ENCODE measurements at regions not wholly inside any gene's neighbourhood (a gene's known extent, or its start where the extent isn't known, plus 50 kb on each side); places are given as distances from the start of the nearest gene placed in this dataset.
"Not testable (repeated sequence)": the region's sequence is repeated elsewhere in the genome, so short reads cannot be mapped to it uniquely, and the experiment has no call there.

DNA sequence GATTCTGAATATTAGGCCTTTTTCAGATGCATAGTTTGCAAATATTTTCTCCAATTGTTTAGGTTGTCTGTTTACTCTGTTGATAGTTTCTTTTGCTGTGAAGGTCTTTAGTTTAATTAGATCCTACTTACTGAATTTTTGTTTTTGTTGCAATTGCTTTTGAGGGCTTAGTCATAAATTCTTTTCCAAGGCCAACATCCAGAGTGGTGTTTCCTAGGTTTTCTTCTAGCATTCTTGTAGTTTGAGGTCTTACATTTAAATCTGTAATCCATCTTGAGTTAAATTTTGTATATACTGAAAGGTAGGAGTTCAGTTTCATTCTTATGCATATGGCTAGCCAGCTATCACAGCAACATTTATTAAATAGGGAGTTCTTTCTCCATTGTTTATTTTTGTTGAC is 404.8 kb downstream of the LNPK start:
- Histone ChIP-seq H3K9me3 (no peaks in the 10 kb centered on the region), H3K27ac (no peak overlapping the region), H3K4me1 (no peaks in the 10 kb centered on the region), H3K4me3 (no peak overlapping the region), H3K4me2 (no peak overlapping the region)
- no peak for FAIRE-seq
- DNase-seq (ENCODE audit: low read depth in 1 of 2, low spot score in 1 of 2) = no peak
- TF ChIP-seq GATA3 (IDR thresholded peaks at IDR 0.05; ENCODE audit: borderline replicate concordance) = no peak
- TF ChIP-seq MAZ (IDR thresholded peaks at IDR 0.05; ENCODE audit: borderline replicate concordance, low read depth, low read length) = no peak
- no peak for TF ChIP-seq ZC3H11A (IDR thresholded peaks at IDR 0.05)
- no peak for TF ChIP-seq KDM5A (IDR thresholded peaks at IDR 0.05)
- no peak for TF ChIP-seq POLR2A (IDR thresholded peaks at IDR 0.05; ENCODE audit: low read length)
- no peak for TF ChIP-seq BHLHE40 (IDR thresholded peaks at IDR 0.05; ENCODE audit: low read depth, low read length)
- TF ChIP-seq CHD4 (IDR thresholded peaks at IDR 0.05; ENCODE audit: borderline replicate concordance) = no peak
- TF ChIP-seq, protein P1, sequence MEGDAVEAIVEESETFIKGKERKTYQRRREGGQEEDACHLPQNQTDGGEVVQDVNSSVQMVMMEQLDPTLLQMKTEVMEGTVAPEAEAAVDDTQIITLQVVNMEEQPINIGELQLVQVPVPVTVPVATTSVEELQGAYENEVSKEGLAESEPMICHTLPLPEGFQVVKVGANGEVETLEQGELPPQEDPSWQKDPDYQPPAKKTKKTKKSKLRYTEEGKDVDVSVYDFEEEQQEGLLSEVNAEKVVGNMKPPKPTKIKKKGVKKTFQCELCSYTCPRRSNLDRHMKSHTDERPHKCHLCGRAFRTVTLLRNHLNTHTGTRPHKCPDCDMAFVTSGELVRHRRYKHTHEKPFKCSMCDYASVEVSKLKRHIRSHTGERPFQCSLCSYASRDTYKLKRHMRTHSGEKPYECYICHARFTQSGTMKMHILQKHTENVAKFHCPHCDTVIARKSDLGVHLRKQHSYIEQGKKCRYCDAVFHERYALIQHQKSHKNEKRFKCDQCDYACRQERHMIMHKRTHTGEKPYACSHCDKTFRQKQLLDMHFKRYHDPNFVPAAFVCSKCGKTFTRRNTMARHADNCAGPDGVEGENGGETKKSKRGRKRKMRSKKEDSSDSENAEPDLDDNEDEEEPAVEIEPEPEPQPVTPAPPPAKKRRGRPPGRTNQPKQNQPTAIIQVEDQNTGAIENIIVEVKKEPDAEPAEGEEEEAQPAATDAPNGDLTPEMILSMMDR (IDR thresholded peaks at IDR 0.05) = no peak
- TF ChIP-seq HOXA7 (CRISPR knock-in tag; IDR thresholded peaks at IDR 0.05) = no peak
- no peak for TF ChIP-seq ESRRA (IDR thresholded peaks at IDR 0.05; ENCODE audit: borderline replicate concordance, low read length)
- TF ChIP-seq, protein P2, sequence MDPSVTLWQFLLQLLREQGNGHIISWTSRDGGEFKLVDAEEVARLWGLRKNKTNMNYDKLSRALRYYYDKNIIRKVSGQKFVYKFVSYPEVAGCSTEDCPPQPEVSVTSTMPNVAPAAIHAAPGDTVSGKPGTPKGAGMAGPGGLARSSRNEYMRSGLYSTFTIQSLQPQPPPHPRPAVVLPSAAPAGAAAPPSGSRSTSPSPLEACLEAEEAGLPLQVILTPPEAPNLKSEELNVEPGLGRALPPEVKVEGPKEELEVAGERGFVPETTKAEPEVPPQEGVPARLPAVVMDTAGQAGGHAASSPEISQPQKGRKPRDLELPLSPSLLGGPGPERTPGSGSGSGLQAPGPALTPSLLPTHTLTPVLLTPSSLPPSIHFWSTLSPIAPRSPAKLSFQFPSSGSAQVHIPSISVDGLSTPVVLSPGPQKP (IDR thresholded peaks at IDR 0.05; ENCODE audit: low read depth, low read length) = no peak
- TF ChIP-seq MYC (IDR thresholded peaks at IDR 0.05; ENCODE audit: borderline replicate concordance, low read length) = no peak
- TF ChIP-seq, protein P3, sequence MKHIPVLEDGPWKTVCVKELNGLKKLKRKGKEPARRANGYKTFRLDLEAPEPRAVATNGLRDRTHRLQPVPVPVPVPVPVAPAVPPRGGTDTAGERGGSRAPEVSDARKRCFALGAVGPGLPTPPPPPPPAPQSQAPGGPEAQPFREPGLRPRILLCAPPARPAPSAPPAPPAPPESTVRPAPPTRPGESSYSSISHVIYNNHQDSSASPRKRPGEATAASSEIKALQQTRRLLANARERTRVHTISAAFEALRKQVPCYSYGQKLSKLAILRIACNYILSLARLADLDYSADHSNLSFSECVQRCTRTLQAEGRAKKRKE (CRISPR knock-in tag; IDR thresholded peaks at IDR 0.05; ENCODE audit: low read depth) = no peak
- ChIA-PET POLR2A (no interaction called here), CTCF (no interaction called here)
- ATAC-seq = no peak

DNA sequence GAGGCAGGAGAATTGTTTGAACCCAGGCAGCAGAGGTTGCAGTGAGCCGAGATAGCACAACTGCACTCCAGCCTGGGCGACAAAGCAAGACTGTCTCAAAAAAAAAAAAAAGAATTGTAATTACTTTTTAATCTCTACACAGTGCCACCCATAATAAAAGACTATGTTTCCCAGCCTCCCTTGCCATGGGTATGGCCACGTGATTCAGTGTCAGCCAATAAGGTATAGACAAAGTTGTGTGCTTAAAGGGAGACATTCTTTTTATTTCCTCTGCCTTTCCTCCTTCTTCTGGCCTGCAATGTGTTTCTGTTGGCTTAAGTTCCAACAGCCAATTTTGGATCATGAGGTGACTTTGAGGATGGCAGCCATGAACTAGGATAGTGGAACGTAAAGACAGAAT is 406.9 kb downstream of the LNPK start:
- Histone ChIP-seq H3K4me3 (no peak overlapping the region), H3K9me3 (no peaks in the 10 kb centered on the region), H3K27ac (no peak overlapping the region), H3K4me1 (no peaks in the 10 kb centered on the region), H3K4me2 (no peak overlapping the region)
- ChIA-PET CTCF (no interaction called here), POLR2A (no interaction called here)
- FAIRE-seq (no peak), DNase-seq (ENCODE audit: low read depth in 1 of 2, low spot score in 1 of 2) (no peak), ATAC-seq (no peak)
- TF ChIP-seq, protein P4, sequence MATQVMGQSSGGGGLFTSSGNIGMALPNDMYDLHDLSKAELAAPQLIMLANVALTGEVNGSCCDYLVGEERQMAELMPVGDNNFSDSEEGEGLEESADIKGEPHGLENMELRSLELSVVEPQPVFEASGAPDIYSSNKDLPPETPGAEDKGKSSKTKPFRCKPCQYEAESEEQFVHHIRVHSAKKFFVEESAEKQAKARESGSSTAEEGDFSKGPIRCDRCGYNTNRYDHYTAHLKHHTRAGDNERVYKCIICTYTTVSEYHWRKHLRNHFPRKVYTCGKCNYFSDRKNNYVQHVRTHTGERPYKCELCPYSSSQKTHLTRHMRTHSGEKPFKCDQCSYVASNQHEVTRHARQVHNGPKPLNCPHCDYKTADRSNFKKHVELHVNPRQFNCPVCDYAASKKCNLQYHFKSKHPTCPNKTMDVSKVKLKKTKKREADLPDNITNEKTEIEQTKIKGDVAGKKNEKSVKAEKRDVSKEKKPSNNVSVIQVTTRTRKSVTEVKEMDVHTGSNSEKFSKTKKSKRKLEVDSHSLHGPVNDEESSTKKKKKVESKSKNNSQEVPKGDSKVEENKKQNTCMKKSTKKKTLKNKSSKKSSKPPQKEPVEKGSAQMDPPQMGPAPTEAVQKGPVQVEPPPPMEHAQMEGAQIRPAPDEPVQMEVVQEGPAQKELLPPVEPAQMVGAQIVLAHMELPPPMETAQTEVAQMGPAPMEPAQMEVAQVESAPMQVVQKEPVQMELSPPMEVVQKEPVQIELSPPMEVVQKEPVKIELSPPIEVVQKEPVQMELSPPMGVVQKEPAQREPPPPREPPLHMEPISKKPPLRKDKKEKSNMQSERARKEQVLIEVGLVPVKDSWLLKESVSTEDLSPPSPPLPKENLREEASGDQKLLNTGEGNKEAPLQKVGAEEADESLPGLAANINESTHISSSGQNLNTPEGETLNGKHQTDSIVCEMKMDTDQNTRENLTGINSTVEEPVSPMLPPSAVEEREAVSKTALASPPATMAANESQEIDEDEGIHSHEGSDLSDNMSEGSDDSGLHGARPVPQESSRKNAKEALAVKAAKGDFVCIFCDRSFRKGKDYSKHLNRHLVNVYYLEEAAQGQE (IDR thresholded peaks at IDR 0.05) = no peak
- TF ChIP-seq, protein P5, sequence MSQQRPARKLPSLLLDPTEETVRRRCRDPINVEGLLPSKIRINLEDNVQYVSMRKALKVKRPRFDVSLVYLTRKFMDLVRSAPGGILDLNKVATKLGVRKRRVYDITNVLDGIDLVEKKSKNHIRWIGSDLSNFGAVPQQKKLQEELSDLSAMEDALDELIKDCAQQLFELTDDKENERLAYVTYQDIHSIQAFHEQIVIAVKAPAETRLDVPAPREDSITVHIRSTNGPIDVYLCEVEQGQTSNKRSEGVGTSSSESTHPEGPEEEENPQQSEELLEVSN (IDR thresholded peaks at IDR 0.05; ENCODE audit: borderline replicate concordance, low read depth) = no peak
- TF ChIP-seq POLR2A (IDR thresholded peaks at IDR 0.05; ENCODE audit: low read length) (no peak), CEBPB (IDR thresholded peaks at IDR 0.05) (no peak), MAZ (IDR thresholded peaks at IDR 0.05; ENCODE audit: borderline replicate concordance, low read depth, low read length) (no peak), TP53 (CRISPR knock-in tag; IDR thresholded peaks at IDR 0.05) (no peak), RAD21 (conservative IDR thresholded peaks at IDR 0.05 in 1 of 2, IDR thresholded peaks at IDR 0.05 in 1 of 2) (no peak)
- WGBS (ENCODE audit: missing lambda C conversion rate) = 43% methylated on average over 4 of the region's 4 CpGs

DNA sequence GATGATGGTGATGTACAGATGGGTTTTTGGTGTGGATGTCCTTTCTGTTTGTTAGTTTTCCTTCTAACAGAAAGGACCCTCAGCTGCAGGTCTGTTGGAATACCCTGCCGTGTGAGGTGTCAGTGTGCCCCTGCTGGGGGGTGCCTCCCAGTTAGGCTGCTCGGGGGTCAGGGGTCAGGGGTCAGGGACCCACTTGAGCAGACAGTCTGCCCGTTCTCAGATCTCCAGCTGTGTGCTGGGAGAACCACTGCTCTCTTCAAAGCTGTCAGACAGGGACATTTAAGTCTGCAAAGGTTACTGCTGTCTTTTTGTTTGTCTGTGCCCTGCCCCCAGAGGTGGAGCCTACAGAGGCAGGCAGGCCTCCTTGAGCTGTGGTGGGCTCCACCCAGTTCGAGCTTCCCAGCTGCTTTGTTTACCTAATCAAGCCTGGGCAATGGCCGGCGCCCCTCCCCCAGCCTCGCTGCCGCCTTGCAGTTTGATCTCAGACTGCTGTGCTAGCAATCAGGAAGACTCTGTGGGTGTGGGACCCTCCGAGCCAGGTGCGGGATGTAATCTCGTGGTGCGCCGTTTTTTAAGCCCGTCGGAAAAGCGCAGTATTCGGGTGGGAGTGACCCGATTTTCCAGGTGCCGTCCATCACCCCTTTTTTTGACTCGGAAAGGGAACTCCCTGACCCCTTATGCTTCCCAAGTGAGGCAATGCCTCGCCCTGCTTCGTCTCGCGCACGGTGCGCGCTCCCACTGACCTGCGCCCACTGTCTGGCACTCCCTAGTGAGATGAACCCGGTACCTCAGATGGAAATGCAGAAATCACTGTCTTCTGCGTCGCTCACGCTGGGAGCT is 408.2 kb downstream of the LNPK start:
- DNase-seq (ENCODE audit: low read depth in 1 of 2, low spot score in 1 of 2); CTCF ChIA-PET; H3K27ac ChIP-seq; H3K9me3 ChIP-seq; H3K4me1 ChIP-seq; H3K4me3 ChIP-seq; H3K4me2 ChIP-seq; FAIRE-seq; ATAC-seq; POLR2A ChIA-PET: not testable (repeated sequence)
- WGBS (ENCODE audit: missing lambda C conversion rate) = 66% methylated on average over 22 of the region's 32 CpGs

DNA sequence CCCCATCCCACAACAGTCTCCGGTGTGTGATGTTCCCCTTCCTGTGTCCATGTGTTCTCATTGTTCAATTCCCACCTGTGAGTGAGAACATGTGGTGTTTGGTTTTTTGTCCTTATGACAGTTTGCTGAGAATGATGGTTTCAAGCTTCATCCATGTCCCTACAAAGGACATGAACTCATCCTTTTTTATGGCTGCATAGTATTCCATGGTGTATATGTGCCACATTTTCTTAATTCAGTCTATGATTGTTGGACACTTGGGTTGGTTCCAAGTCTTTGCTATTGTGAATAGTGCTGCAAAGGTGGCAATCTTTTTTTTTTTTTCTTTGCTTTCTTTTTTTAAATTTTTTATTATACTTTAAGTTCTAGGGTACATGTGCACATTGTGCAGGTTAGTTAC is 406.7 kb upstream of the ATP5MC3 start:
- POLR2A ChIA-PET; H3K4me1 ChIP-seq; H3K4me2 ChIP-seq; FAIRE-seq; CTCF ChIA-PET; DNase-seq (ENCODE audit: low read depth in 1 of 2, low spot score in 1 of 2); H3K4me3 ChIP-seq; H3K27ac ChIP-seq; ATAC-seq; H3K9me3 ChIP-seq: not testable (repeated sequence)
- 83% methylated on average over 1 of the region's 1 CpG for whole genome bisulfite sequencing (ENCODE audit: missing lambda C conversion rate)
